CD14-positive monocyte (primary cell): ENCODE measurements at regions not wholly inside any gene's neighbourhood (a gene's known extent, or its start where the extent isn't known, plus 50 kb on each side); places are given as distances from the start of the nearest gene placed in this dataset.
A peak's percentile ranks its signal among the peaks of the same experiment; 100 is the strongest.

Experiments used
- DNase-seq, 3 donors: peaks; one replicate each; pipeline ENCODE4 v3.0.0-alpha.2; 2011 to 2022
- H2AFZ ChIP-seq: 2 replicates; pipeline ENCODE4 v1.6.0; 2012; ENCODE audit warnings: mild to moderate bottlenecking, low read depth, low read length, inconsistent platforms; ENCODE audit not compliant: insufficient read depth, poor library complexity, severe bottlenecking
- H3K27ac ChIP-seq, 2 donors: 1 replicate in 1 of 2; 2 replicates in 1 of 2; pipeline ENCODE4 v1.5.1; 2012 to 2013; ENCODE audit warnings: low read length in 2 of 2, control low read depth in 1 of 2, inconsistent platforms in 1 of 2, low read depth in 1 of 2, mild to moderate bottlenecking in 1 of 2
- H3K27me3 ChIP-seq, 2 donors: one replicate each; pipeline versions ENCODE4 v1.6.0 to v1.6.1; 2011 to 2013; ENCODE audit warnings: low read length in 2 of 2; ENCODE audit not compliant: control insufficient read depth in 2 of 2, insufficient read depth in 2 of 2
- H3K36me3 ChIP-seq, 2 donors: replicated peaks in 1 of 2; 1 replicate in 1 of 2; 2 replicates in 1 of 2; pipeline versions ENCODE4 v1.5.1 to v1.6.1; 2012 to 2013; ENCODE audit warnings: low read length in 2 of 2, control low read depth in 1 of 2, inconsistent platforms in 1 of 2, mild to moderate bottlenecking in 1 of 2; ENCODE audit not compliant: insufficient read depth in 2 of 2, control insufficient read depth in 1 of 2
- H3K4me1 ChIP-seq, 2 donors: 1 replicate in 1 of 2; 2 replicates in 1 of 2; pipeline versions ENCODE4 v1.5.1 to v1.6.1; 2012 to 2013; ENCODE audit warnings: low read length in 2 of 2, control low read depth in 1 of 2, inconsistent platforms in 1 of 2, mild to moderate bottlenecking in 1 of 2, moderate library complexity in 1 of 2; ENCODE audit not compliant: insufficient read depth in 2 of 2, control insufficient read depth in 1 of 2
- H3K4me2 ChIP-seq: replicated peaks from 2 replicates; pipeline ENCODE3; 2012; ENCODE audit warnings: low read length, moderate library complexity, mild to moderate bottlenecking; ENCODE audit not compliant: poor library complexity, severe bottlenecking; ENCODE audit errors: extremely low read depth
- H3K4me3 ChIP-seq, 3 experiments: fragments of 200-600 bp in 1 of 3; sonication (generic) in 1 of 3; replicated peaks in 1 of 3; 1 replicate in 2 of 3; 2 replicates in 1 of 3; pipeline ENCODE4 v1.5.1; 2011 to 2013; ENCODE audit warnings: low read length in 3 of 3, mild to moderate bottlenecking in 3 of 3, control low read depth in 2 of 3, low read depth in 2 of 3, inconsistent platforms in 1 of 3, moderate library complexity in 1 of 3
- H3K79me2 ChIP-seq: 2 replicates; pipeline ENCODE4 v1.6.0; 2012; ENCODE audit warnings: mild to moderate bottlenecking, control low read depth, inconsistent platforms, low read length, moderate library complexity; ENCODE audit not compliant: insufficient read depth
- H3K9ac ChIP-seq: 2 replicates; pipeline ENCODE4 v1.6.0; 2017; ENCODE audit warnings: low read length, mild to moderate bottlenecking; ENCODE audit not compliant: insufficient read depth, poor library complexity, severe bottlenecking
- H3K9me3 ChIP-seq, 2 donors: replicated peaks in 1 of 2; 1 replicate in 1 of 2; 2 replicates in 1 of 2; pipeline versions ENCODE4 v1.5.1 to v1.6.1; 2012 to 2013; ENCODE audit warnings: low read length in 2 of 2, control low read depth in 1 of 2; ENCODE audit not compliant: control insufficient read depth in 1 of 2, insufficient read depth in 1 of 2
- H4K20me1 ChIP-seq: 2 replicates; pipeline ENCODE4 v1.6.0; 2012; ENCODE audit warnings: mild to moderate bottlenecking, low read length, control low read depth, moderate library complexity; ENCODE audit not compliant: insufficient read depth
- H3K27ac Mint-ChIP-seq, 7 donors: one replicate each; pipeline ENCODE4 v1.8.0; 2020; ENCODE audit warnings: mild to moderate bottlenecking in 7 of 7, mixed read lengths in 7 of 7, moderate library complexity in 6 of 7, inconsistent platforms in 2 of 7
- H3K27me3 Mint-ChIP-seq, 3 donors: one replicate each; pipeline ENCODE4 v1.8.0; 2021 to 2022; ENCODE audit warnings: low read depth in 3 of 3, mild to moderate bottlenecking in 3 of 3, mixed read lengths in 3 of 3, moderate library complexity in 3 of 3, inconsistent platforms in 1 of 3
- H3K36me3 Mint-ChIP-seq, 2 donors: one replicate each; pipeline ENCODE4 v1.8.0; 2020; ENCODE audit warnings: mixed read lengths in 2 of 2, inconsistent platforms in 1 of 2, mild to moderate bottlenecking in 1 of 2
- H3K4me1 Mint-ChIP-seq: one replicate; pipeline ENCODE4 v1.8.0; 2020; ENCODE audit warnings: mild to moderate bottlenecking, mixed read lengths
- H3K4me3 Mint-ChIP-seq, 2 donors: one replicate each; pipeline ENCODE4 v1.8.0; 2020; ENCODE audit warnings: mild to moderate bottlenecking in 2 of 2, mixed read lengths in 2 of 2, moderate library complexity in 1 of 2
- H3K9me3 Mint-ChIP-seq, 7 donors: one replicate each; pipeline ENCODE4 v1.8.0; 2020 to 2022; ENCODE audit warnings: mixed read lengths in 7 of 7, mild to moderate bottlenecking in 6 of 7, moderate library complexity in 6 of 7, inconsistent platforms in 2 of 7
- WGBS: methylation state at CpG from one replicate; pipeline ENCODE4 v1.1.5; 2013; ENCODE audit warnings: missing lambda C conversion rate; ENCODE audit not compliant: insufficient coverage; 5-methylcytosine and 5-hydroxymethylcytosine counted together
- intact Hi-C, 2 donors: fragments of 100-400 bp; cut with micrococcal nuclease; formaldehyde crosslinking; loops; one replicate each; pipeline versions ENCODE4 v1.15.0 to v1.15.1; 2023
- TF ChIP-seq, protein P1 (sequence below): fragments of 200-600 bp; IDR thresholded peaks from one replicate; pipeline ENCODE4 v1.8.0; 2022; ENCODE audit warnings: antibody characterized with exemption, mild to moderate bottlenecking

DNA sequence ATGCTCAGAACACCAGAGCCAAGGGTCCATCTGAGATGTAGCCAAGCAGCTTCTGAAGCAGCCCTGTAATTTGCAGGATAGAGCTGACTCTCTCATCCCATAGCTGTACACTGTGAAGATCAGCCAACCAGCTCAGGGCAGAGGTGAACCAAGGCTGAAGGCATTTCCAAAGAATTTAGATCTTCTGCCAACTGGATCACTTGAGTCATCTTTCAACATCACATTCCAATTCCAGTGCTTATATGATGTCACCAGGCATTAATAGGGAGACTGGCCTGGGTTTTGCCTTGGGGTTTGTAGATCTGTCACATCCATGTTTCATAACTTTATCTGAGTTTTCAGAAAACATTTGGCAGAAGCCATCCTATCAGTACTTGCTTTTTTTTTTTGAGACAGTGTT, 98.2 kb downstream of the NR2F2 start:
- H3K4me3 ChIP-seq: no peak overlapping the region
- no peak overlapping the region for H3K4me2 ChIP-seq
- H3K4me3 Mint-ChIP-seq: no peak overlapping the region
- no peaks in the 10 kb centered on the region for H3K4me1 ChIP-seq
- H4K20me1 ChIP-seq: no peaks in the 10 kb centered on the region
- no peaks in the 10 kb centered on the region for H3K79me2 ChIP-seq
- peaks cover 0 to 4% (median 1%) of the 10 kb centered on the region in 7 donors for H3K9me3 Mint-ChIP-seq
- intact Hi-C loops: no loop called here
- TF ChIP-seq, protein P1, sequence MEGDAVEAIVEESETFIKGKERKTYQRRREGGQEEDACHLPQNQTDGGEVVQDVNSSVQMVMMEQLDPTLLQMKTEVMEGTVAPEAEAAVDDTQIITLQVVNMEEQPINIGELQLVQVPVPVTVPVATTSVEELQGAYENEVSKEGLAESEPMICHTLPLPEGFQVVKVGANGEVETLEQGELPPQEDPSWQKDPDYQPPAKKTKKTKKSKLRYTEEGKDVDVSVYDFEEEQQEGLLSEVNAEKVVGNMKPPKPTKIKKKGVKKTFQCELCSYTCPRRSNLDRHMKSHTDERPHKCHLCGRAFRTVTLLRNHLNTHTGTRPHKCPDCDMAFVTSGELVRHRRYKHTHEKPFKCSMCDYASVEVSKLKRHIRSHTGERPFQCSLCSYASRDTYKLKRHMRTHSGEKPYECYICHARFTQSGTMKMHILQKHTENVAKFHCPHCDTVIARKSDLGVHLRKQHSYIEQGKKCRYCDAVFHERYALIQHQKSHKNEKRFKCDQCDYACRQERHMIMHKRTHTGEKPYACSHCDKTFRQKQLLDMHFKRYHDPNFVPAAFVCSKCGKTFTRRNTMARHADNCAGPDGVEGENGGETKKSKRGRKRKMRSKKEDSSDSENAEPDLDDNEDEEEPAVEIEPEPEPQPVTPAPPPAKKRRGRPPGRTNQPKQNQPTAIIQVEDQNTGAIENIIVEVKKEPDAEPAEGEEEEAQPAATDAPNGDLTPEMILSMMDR: no peak
- no peak overlapping the region for H3K27ac Mint-ChIP-seq
- H3K27me3 Mint-ChIP-seq: peaks cover 11 to 22% (median 16%) of the 10 kb centered on the region in 3 donors
- H2AFZ ChIP-seq: no peak overlapping the region
- no peaks in the 10 kb centered on the region for H3K36me3 Mint-ChIP-seq
- no peak for DNase-seq
- no peaks in the 10 kb centered on the region for H3K4me1 Mint-ChIP-seq
- no peaks in the 10 kb centered on the region for H3K36me3 ChIP-seq
- H3K9me3 ChIP-seq: no peaks in the 10 kb centered on the region
- H3K27ac ChIP-seq: no peak overlapping the region
- no peaks in the 10 kb centered on the region for H3K27me3 ChIP-seq
- H3K9ac ChIP-seq: no peak overlapping the region

GRCh38 chr15:96431786-96432185, 101.3 kb downstream of the NR2F2 start:
- Mint-ChIP-seq H3K36me3 (no peaks in the 10 kb centered on the region), H3K27ac (no peak overlapping the region), H3K4me1 (no peaks in the 10 kb centered on the region), H3K4me3 (peak overlapping the region in 1 of 2 donors; percentile 33), H3K9me3 (peaks cover 0 to 4% (median 0%) of the 10 kb centered on the region in 7 donors), H3K27me3 (peaks cover 1 to 22% (median 14%) of the 10 kb centered on the region in 3 donors)
- Histone ChIP-seq H3K4me2 (no peak overlapping the region), H3K9me3 (no peaks in the 10 kb centered on the region), H3K27me3 (no peaks in the 10 kb centered on the region), H3K27ac (no peak overlapping the region), H2AFZ (no peak overlapping the region), H3K4me1 (no peaks in the 10 kb centered on the region), H4K20me1 (no peaks in the 10 kb centered on the region), H3K4me3 (no peak overlapping the region), H3K9ac (no peak overlapping the region), H3K79me2 (no peaks in the 10 kb centered on the region), H3K36me3 (no peaks in the 10 kb centered on the region)
- WGBS: 92% methylated on average over 3 of the region's 5 CpGs
- TF ChIP-seq, protein P1: no peak
- no peak for DNase-seq
- intact Hi-C loops: no loop called here
